NK-92 treated with Interleukin-12 subunit alpha and Interleukin-12 subunit beta, amount 100 ng/mL, for 24 hours (cell line): ENCODE measurements at regions not wholly inside any gene's neighbourhood (a gene's known extent, or its start where the extent isn't known, plus 50 kb on each side); places are given as distances from the start of the nearest gene placed in this dataset.

Experiments used
- DNase-seq: peaks from one replicate; lab custom pipeline; 2025; lab: John Stamatoyannopoulos, UW

DNA sequence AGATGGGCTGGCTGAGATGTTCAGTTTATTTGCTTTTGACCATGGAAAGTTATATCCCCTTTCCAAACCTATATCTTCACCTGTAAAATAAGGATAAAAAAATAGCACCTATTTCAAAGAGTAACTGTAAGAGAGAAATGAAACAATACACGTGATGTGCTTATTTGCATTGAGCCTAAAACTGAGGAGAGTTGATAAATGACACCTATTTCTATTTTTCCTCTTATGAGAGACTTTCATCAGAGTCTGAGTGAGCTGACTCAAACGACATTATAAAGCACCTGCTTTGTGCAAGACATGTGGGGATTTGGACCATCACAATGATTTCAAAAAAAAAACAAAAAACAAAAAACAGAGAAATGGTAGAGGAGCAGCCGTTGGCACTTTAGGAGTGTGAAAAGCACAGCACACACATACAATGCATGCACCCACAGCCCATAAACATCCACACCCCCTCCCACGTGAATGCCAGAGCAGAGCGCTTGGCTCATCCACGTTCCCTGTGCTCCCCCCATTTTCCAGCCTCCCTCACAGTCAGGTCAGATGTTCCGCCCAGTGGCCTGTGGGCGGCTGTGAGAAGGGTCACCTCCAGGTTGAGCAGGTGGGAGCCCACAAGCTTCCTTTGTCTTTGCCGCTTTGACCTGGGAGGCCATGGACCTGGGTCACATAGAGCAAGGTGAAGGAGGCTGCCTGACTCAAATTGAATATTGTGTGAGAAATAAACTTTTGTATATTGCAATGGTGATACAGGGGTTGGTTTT is 253.2 kb upstream of the ZNF32 start:
- DNase-seq = no peak

DNA sequence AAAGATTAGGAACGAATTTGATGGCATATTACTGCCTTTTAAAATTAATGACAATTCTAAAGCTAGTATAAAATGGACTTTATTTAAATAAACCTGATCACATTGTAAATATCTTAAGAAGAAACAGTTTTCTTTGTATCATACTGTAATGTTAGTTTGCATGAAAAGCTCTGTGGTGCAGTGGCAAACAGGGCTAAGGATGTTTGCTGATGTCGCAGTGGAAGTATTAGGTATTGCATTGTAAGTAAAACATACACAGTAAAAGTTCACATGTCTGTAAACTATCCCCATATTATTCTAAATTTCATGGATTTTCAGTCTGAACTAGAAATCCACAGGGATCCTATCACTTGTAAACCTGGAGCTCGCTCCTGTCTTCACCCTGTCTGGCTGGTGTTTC is 252.6 kb upstream of the ZNF32 start:
- DNase-seq = no peak

DNA sequence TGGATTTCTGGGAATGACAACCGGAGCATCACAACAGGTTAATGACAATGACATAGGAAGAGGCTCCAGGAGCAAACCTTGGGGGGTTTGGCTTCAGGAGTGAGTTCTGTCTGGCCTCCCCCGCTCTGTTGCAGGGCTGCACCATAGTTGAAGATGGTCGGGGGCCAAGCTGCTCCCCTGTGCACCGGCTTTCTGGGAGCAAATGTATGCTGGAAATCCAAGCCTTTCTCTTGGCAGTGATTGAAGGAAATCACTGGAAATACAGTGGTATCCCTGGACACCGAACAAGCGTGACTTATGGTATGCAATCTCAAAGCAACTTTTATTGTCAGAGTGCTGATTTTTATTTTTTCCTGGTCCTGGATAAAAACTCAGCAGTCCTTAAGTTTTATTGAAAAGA is 251.9 kb upstream of the ZNF32 start:
- no peak for DNase-seq

GRCh38 chr10:43899224-43899959 is 250.7 kb upstream of the ZNF32 start:
- DNase-seq = no peak

- DNase-seq = no peak
These were observed 249.9 kb upstream of the ZNF32 start for GRCh38 chr10:43898592-43898991.

- no peak for DNase-seq
These were observed 249.2 kb upstream of the ZNF32 start for GRCh38 chr10:43897765-43898419.

- no peak for DNase-seq
These were observed 243.5 kb upstream of the ZNF32 start for GRCh38 chr10:43892062-43892770.

DNA sequence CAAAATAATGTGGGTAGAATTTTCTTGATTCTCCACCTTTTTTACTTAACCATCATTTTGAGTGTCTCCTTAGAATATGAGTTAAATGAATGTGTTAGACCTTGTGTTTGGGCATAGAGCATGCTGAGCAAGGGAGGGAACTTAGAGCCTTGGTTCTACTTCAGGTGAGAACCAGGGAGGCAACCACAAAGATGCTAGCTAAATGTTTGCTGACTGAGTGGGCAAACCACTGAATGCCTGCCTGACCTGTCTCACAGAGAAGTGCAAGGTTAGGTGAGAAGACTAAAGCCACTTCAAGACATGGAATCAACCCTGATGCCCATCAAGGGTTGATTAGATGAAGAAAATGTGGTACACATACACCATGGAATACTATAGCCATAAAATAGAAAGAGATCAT is 242.6 kb upstream of the ZNF32 start:
- DNase-seq = no peak

DNA sequence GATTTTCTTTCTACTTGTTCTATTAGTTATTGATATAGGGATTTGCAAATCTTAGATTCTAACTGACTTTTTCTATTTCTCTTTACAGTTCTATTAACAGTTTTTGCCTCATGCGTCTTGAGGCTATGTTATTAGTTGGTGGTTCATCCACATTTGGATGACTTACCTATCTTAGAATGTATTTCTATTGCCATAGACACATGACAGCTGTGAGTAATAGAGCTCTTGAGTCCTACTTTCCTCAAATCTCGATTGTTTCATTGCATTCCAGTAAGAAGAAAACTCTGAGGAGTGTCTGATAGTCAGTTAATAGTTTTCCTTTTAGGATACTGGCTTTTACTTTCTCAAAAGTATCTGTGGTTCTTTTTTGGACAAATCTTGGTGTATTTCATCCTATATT is 241.4 kb upstream of the ZNF32 start:
- no peak for DNase-seq

- no peak for DNase-seq
These were observed 239.9 kb upstream of the ZNF32 start for GRCh38 chr10:43888586-43888985.

DNA sequence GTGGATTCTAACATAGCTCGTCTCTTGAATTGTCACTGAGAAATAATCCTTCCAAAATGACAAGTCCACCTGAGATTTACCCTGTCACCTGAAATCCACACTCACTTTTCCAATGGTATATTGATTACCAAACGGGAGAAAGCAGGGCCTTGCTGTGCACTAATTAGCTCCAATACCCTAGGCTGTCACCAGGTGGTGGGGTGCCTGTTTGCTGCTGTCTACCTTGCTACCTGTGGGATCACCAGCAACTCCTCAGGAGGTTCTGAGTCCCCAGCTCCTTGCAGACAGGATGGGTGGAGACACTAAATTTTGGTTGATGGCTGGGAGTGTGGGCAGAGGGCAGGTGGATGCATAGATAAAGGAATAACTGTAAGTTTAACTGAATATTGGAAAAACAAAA is 237.2 kb upstream of the ZNF32 start:
- DNase-seq = no peak

DNA sequence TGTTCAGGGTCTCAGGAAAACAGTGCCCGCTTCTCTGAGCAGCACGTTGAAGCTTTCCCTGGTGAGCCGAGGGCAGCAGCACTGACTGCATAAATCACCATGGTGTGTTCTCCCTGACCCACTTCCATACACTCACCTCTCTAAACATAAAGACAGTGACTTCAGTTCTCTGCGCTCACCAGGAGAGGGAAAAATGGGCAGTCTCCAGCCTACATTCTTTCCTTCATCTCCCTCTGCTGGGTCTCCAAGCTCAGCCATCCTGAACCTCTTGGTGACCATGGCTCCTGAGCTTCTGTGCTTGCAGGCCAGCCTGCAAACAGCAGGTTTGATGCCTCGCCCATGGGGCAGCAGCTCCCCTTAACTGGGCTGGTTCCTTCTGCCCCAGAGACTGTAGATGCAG is 236.6 kb upstream of the ZNF32 start:
- DNase-seq = no peak

GRCh38 chr10:43884501-43885105 is 235.9 kb upstream of the ZNF32 start:
- no peak for DNase-seq

- DNase-seq = no peak
These were observed 234.0 kb upstream of the ZNF32 start for GRCh38 chr10:43882711-43883110.

DNA sequence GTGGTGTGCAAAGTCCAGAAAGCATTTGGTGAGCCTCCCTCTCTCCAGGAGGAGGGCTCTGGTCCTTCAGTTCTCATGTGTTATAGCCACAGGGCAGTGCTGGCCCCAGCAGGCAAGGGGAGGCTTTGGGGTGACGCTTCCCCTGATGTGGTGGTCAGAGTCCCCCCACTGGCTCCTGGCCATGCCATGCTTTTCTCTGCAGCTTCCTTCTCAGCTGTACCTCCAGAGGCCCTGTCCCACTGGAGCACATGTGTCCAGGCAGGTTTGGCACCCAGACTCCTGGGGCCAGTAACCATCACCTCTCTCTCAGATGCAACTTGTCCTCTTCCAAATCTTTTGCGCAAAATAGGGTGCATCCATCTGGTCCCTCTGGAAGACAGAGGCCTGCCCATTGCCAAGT is 233.0 kb upstream of the ZNF32 start:
- DNase-seq = no peak

GRCh38 chr10:43880160-43880559 is 231.5 kb upstream of the ZNF32 start:
- no peak for DNase-seq

GRCh38 chr10:43879742-43880141 is 231.1 kb upstream of the ZNF32 start:
- no peak for DNase-seq

DNA sequence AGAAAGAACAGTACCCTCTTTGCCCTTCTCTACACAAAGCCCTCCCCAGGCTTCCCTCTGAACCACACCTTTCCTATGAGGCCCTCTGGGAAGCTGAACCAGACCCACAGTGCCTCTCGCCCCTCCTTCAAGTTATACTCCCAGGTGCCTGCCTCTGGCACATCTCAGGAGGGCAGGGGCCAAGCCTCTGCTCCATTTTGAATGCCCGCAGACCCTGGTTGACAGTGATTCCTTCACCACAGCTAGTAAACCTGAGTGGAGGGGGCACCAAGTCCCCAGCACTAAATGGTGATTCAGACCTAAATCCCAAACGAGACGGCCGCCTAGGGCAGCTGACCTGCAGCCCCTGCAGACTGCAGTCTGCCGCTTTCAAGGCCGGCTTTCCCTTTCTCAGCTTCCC is 230.5 kb upstream of the ZNF32 start:
- DNase-seq = no peak

DNA sequence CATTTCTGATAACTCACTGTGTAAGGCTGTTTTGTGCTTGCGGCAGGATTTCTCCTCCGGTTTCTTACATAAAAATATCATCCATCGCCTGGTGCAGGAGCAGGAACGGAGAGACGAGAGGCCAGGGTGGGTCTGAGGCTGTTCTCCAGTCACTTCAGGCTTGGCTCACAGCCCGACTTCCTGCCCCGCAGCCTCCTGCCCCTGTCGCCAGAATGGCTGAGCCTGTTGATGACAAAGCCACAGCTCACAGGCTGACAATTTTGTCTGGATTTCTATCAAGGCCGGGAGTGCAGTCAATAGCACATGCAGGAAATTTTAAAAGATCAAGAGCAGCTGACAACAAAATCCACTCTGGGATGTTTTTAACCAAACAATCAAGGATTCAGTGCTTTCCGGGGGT is 229.7 kb upstream of the ZNF32 start:
- no peak for DNase-seq

DNA sequence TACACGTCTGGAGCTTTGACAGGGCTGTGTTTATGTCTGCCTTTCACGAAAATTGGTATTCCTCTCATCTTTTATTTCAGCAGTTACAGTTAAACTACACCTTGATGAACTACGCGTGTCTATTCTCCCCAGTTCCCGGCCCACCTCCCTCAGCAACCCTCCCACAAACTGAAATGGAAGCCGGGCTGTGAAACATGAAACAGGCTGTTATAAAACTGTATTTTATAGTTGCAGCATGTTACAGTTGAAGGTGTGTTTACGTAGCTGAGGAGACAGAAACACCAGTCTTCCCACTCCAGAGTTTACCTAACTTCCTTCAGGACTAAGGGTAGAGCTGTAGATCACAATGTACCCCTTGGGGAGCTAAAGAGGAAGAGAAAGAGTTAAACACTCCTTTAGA is 228.3 kb upstream of the ZNF32 start:
- DNase-seq = no peak

- DNase-seq = no peak
These were observed 226.3 kb upstream of the ZNF32 start for GRCh38 chr10:43874984-43875383.

- DNase-seq = no peak
These were observed 225.0 kb upstream of the ZNF32 start for GRCh38 chr10:43873717-43874116.
